Smooth muscle cell (in vitro differentiated cells): ENCODE measurements at regions not wholly inside any gene's neighbourhood (a gene's known extent, or its start where the extent isn't known, plus 50 kb on each side); places are given as distances from the start of the nearest gene placed in this dataset.

Experiments
- DNase-seq: peaks from one replicate; lab custom pipeline; 2025; ENCODE audit not compliant: unreplicated experiment; lab: John Stamatoyannopoulos, UW
- H2AFZ ChIP-seq: fragments of 200-600 bp; sonication (generic); 2 replicates; pipeline ENCODE4 v1.6.0; 2016; ENCODE audit warnings: antibody characterized with exemption, low read depth, mild to moderate bottlenecking
- H3F3A ChIP-seq: fragments of 200-600 bp; sonication (generic); 2 replicates; pipeline ENCODE4 v1.6.0; 2017; ENCODE audit warnings: antibody characterized with exemption, low read depth
- H3K27ac ChIP-seq: fragments of 200-600 bp; sonication (generic); 2 replicates; pipeline ENCODE4 v1.5.1; 2016; ENCODE audit warnings: low read depth, mild to moderate bottlenecking
- H3K27me3 ChIP-seq: fragments of 200-600 bp; sonication (generic); 2 replicates; pipeline ENCODE4 v1.6.1; 2016; ENCODE audit warnings: low read depth, mild to moderate bottlenecking
- H3K36me3 ChIP-seq: fragments of 200-600 bp; sonication (generic); 2 replicates; pipeline ENCODE4 v1.5.1; 2016; ENCODE audit warnings: low read depth
- H3K4me1 ChIP-seq: fragments of 200-600 bp; sonication (generic); 2 replicates; pipeline ENCODE4 v1.5.1; 2016; ENCODE audit warnings: low read depth
- H3K4me2 ChIP-seq: fragments of 200-600 bp; sonication (generic); 2 replicates; pipeline ENCODE4 v1.6.0; 2016; ENCODE audit warnings: mild to moderate bottlenecking
- H3K4me3 ChIP-seq: fragments of 200-600 bp; sonication (generic); 2 replicates; pipeline ENCODE4 v1.5.1; 2016; ENCODE audit warnings: mild to moderate bottlenecking
- H3K79me2 ChIP-seq: fragments of 200-600 bp; sonication (generic); 2 replicates; pipeline ENCODE4 v1.6.0; 2016; ENCODE audit warnings: low read depth, mild to moderate bottlenecking
- H3K9ac ChIP-seq: fragments of 200-600 bp; sonication (generic); 2 replicates; pipeline ENCODE4 v1.6.0; 2016; ENCODE audit warnings: low read depth
- H3K9me3 ChIP-seq: fragments of 200-600 bp; sonication (generic); replicated peaks from 2 replicates; pipeline ENCODE4 v1.5.1; 2016; ENCODE audit warnings: low read depth
- H4K20me1 ChIP-seq: fragments of 200-600 bp; sonication (generic); 2 replicates; pipeline ENCODE4 v1.6.0; 2016; ENCODE audit warnings: low read depth
- CTCF ChIP-seq: fragments of 200-600 bp; sonication (generic); IDR thresholded peaks from 2 replicates; pipeline ENCODE4 v1.5.1; 2017; ENCODE audit warnings: borderline replicate concordance, mild to moderate bottlenecking, antibody characterized with exemption; ENCODE audit not compliant: insufficient read depth, poor library complexity, severe bottlenecking
- WGBS: methylation state at CpG from one replicate; pipeline ENCODE4 v1.1.7; 2016; ENCODE audit warnings: low lambda C conversion rate; 5-methylcytosine and 5-hydroxymethylcytosine counted together

- no peaks in the 10 kb centered on the region for H3K36me3 ChIP-seq
- no peaks in the 10 kb centered on the region for H3F3A ChIP-seq
- H3K79me2 ChIP-seq = no peaks in the 10 kb centered on the region
- DNase-seq = no peak
- no peaks in the 10 kb centered on the region for H4K20me1 ChIP-seq
- no peak for TF ChIP-seq CTCF
- H2AFZ ChIP-seq = no peak overlapping the region
- no peaks in the 10 kb centered on the region for H3K27me3 ChIP-seq
- no peaks in the 10 kb centered on the region for H3K9me3 ChIP-seq
- WGBS = 70% methylated on average over 1 of the region's 1 CpG
- peaks cover 16% of the 10 kb centered on the region for H3K4me1 ChIP-seq
- H3K4me2 ChIP-seq = no peak overlapping the region
- no peak overlapping the region for H3K27ac ChIP-seq
- no peak overlapping the region for H3K4me3 ChIP-seq
- no peak overlapping the region for H3K9ac ChIP-seq
These were observed 441.5 kb upstream of the SPRY2 start for GRCh38 chr13:80782441-80782840.

DNA sequence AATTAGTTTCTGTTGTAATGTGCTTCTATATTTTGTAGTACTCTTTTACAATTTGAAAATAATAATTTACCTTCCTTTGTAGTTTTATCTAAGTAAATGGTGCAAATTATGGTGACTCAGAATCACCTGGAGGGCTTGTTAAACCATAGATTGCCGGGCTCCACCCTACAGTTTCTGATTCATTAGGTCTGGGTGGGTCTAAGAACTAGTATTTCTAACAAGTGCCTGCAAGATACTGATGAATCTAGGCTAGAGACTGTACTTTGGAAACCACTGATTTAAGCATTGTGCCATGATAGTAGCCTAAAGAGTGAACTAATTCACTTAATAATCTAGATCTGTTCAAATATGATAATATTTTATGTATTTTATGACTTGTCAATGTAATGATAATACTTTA, 437.4 kb upstream of the SPRY2 start:
- no peak for TF ChIP-seq CTCF
- H3F3A ChIP-seq = no peaks in the 10 kb centered on the region
- DNase-seq = no peak

DNA sequence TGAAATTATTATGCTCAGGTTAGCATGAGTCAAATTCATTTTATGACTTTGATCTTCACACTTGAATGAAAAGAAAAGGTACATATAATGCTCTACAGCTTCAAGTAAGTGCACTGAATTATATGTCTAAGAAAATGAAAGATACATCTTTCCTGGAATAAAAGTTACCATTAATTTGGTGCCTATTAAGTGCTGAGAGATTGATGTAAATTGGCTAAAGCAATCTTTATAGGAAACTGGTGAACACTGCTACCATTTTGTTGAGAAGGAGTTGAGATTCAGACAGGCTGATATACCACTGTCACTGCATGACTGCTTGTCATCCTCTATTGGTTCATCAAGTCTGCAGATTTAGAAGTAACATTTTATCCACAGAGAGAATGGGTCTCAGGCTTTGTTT, 416.8 kb upstream of the SPRY2 start:
- Histone ChIP-seq H3K79me2 (no peaks in the 10 kb centered on the region), H3K36me3 (no peaks in the 10 kb centered on the region), H3K27ac (no peak overlapping the region), H4K20me1 (no peaks in the 10 kb centered on the region), H3K4me2 (no peak overlapping the region), H3K4me3 (no peak overlapping the region), H2AFZ (no peak overlapping the region), H3F3A (no peaks in the 10 kb centered on the region), H3K27me3 (no peaks in the 10 kb centered on the region), H3K4me1 (no peaks in the 10 kb centered on the region), H3K9ac (no peak overlapping the region), H3K9me3 (no peaks in the 10 kb centered on the region)
- DNase-seq = no peak
- no peak for TF ChIP-seq CTCF

More for the DNA sequence above, 437.4 kb upstream of the SPRY2 start:
- Histone ChIP-seq H3K9me3 (no peaks in the 10 kb centered on the region), H2AFZ (no peak overlapping the region), H3K4me1 (peaks cover 2% of the 10 kb centered on the region), H4K20me1 (no peaks in the 10 kb centered on the region), H3K27ac (no peak overlapping the region), H3K79me2 (no peaks in the 10 kb centered on the region), H3K27me3 (no peaks in the 10 kb centered on the region), H3K9ac (no peak overlapping the region), H3K4me2 (no peak overlapping the region), H3K4me3 (no peak overlapping the region), H3K36me3 (no peaks in the 10 kb centered on the region)
- 69% methylated on average over 1 of the region's 1 CpG for WGBS

GRCh38 chr13:80755910-80756309, 415.0 kb upstream of the SPRY2 start:
- Histone ChIP-seq H3K27ac (no peak overlapping the region), H3K9me3 (no peaks in the 10 kb centered on the region), H3K4me3 (no peak overlapping the region), H3K36me3 (no peaks in the 10 kb centered on the region), H3K27me3 (no peaks in the 10 kb centered on the region), H3K79me2 (no peaks in the 10 kb centered on the region), H4K20me1 (no peaks in the 10 kb centered on the region), H3K9ac (no peak overlapping the region), H3F3A (no peaks in the 10 kb centered on the region), H3K4me2 (no peak overlapping the region), H2AFZ (no peak overlapping the region), H3K4me1 (no peaks in the 10 kb centered on the region)
- no peak for TF ChIP-seq CTCF
- WGBS = 96% methylated on average over 1 of the region's 1 CpG
- no peak for DNase-seq
